Gastroesophageal sphincter (tissue), 3 donors: ENCODE measurements at regions not wholly inside any gene's neighbourhood (a gene's known extent, or its start where the extent isn't known, plus 50 kb on each side); places are given as distances from the start of the nearest gene placed in this dataset.

ENCODE experiments used
- EP300 ChIP-seq: sonication (generic); formaldehyde crosslinking; IDR thresholded peaks from one replicate; pipeline ENCODE4 v1.6.1; 2017; ENCODE audit warnings: antibody characterized with exemption, mild to moderate bottlenecking
- POLR2A ChIP-seq, 2 donors: fragments of 450-650 bp; IDR thresholded peaks; one replicate each; pipeline ENCODE4 v1.6.1; 2017; ENCODE audit warnings: antibody characterized with exemption in 2 of 2, mild to moderate bottlenecking in 2 of 2, moderate library complexity in 1 of 2
- POLR2AphosphoS5 ChIP-seq: sonication (generic); formaldehyde crosslinking; IDR thresholded peaks from one replicate; pipeline ENCODE4 v1.6.1; 2017; ENCODE audit warnings: antibody characterized with exemption
- TF ChIP-seq, protein P1 (sequence below), 4 experiments: fragments of 200-600 bp in 2 of 4; fragments of 450-650 bp in 2 of 4; sonication (generic) in 1 of 4; IDR thresholded peaks; one replicate each; pipeline ENCODE4 v1.5.1; 2017 to 2019; ENCODE audit warnings: antibody characterized with exemption in 4 of 4, mild to moderate bottlenecking in 2 of 4, moderate library complexity in 2 of 4

- TF ChIP-seq, protein P1, sequence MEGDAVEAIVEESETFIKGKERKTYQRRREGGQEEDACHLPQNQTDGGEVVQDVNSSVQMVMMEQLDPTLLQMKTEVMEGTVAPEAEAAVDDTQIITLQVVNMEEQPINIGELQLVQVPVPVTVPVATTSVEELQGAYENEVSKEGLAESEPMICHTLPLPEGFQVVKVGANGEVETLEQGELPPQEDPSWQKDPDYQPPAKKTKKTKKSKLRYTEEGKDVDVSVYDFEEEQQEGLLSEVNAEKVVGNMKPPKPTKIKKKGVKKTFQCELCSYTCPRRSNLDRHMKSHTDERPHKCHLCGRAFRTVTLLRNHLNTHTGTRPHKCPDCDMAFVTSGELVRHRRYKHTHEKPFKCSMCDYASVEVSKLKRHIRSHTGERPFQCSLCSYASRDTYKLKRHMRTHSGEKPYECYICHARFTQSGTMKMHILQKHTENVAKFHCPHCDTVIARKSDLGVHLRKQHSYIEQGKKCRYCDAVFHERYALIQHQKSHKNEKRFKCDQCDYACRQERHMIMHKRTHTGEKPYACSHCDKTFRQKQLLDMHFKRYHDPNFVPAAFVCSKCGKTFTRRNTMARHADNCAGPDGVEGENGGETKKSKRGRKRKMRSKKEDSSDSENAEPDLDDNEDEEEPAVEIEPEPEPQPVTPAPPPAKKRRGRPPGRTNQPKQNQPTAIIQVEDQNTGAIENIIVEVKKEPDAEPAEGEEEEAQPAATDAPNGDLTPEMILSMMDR (IDR thresholded peaks at IDR 0.05) = no peak
- TF ChIP-seq EP300 (no peak), POLR2A (IDR thresholded peaks at IDR 0.05) (no peak), POLR2AphosphoS5 (no peak)
Observed at GRCh38 chr3:16740515-16740914, 135.3 kb upstream of the DAZL start.
